ENCODE measurements at regions not wholly inside any gene's neighbourhood (a gene's known extent, or its start where the extent isn't known, plus 50 kb on each side); places are given as distances from the start of the nearest gene placed in this dataset.
A peak's percentile ranks its signal among the peaks of the same experiment; 100 is the strongest.

DNA sequence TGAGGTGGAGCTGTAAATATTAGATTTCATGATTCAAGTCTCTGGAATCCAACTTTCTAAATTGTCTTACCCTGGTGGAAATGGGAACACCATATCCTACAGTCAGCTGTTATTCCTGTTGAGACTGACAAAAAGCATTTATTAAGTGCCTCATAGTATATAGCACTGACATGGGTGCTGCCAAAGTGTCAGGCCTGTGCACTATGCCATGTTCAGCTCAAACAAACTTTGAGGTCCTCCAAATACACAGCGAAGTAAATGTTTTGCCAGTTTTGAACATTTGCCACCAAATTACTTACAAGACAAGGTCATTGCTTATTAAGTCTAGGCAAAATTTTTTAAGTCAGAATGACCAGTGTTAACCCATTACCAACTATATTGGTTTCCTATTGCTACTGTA is 162.9 kb upstream of the SLC25A13 start:
- no peak overlapping the region for H3K4me2 ChIP-seq (ENCODE audit: low read length)
- no peaks in the 10 kb centered on the region for H3K9me3 Mint-ChIP-seq (ENCODE audit: unreplicated experiment)
- no peak for DNase-seq (ENCODE audit: low read depth)

DNA sequence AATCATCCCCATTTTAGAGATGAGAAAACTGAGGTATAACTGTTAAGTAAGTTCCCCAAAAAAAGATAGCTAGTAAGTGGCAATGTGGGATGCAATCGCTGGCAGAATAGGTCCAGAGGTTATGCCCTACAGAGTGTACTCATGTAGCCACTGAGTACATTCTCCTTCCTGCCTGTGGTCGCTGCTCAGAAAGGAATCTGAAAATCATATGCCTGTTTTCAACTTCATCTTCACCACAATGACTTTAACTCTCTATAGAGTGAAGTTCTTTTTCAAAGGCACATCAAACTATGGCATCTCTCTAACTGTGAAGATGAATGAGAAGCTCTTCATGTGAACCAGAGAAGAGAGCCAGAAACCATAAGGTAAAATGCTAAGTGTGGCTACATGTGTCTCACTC is 162.2 kb upstream of the SLC25A13 start:
- Histone ChIP-seq H3K36me3 (ENCODE audit: insufficient read depth, low read length) (no peaks in the 10 kb centered on the region), H3K27me3 (ENCODE audit: insufficient read depth, low read length) (no peaks in the 10 kb centered on the region), H3K4me3 (ENCODE audit: insufficient read depth, low read depth, low read length) (no peak overlapping the region), H3K27ac (ENCODE audit: low read depth, low read length) (no peak overlapping the region), H3K4me1 (ENCODE audit: insufficient read depth, low read length) (no peaks in the 10 kb centered on the region), H3K9me3 (ENCODE audit: insufficient read depth, low read depth, low read length) (no peaks in the 10 kb centered on the region), H3K79me2 (ENCODE audit: insufficient read depth, low read length) (no peaks in the 10 kb centered on the region), H3K4me2 (ENCODE audit: low read length) (no peak overlapping the region), H2AFZ (ENCODE audit: low read depth, low read length) (no peak overlapping the region), H4K20me1 (ENCODE audit: insufficient read depth, low read length) (no peaks in the 10 kb centered on the region), H3K9ac (ENCODE audit: low read length) (no peak overlapping the region)
- no peak for FAIRE-seq
- Mint-ChIP-seq H3K27ac (ENCODE audit: unreplicated experiment) (no peak overlapping the region), H3K4me1 (ENCODE audit: low read depth, unreplicated experiment) (peaks cover 8% of the 10 kb centered on the region), H3K36me3 (ENCODE audit: low read depth, unreplicated experiment) (no peaks in the 10 kb centered on the region), H3K4me3 (ENCODE audit: unreplicated experiment) (no peak overlapping the region), H3K27me3 (ENCODE audit: low read depth, unreplicated experiment) (no peaks in the 10 kb centered on the region), H3K9me3 (ENCODE audit: unreplicated experiment) (no peaks in the 10 kb centered on the region)
- TF ChIP-seq EZH2 (IDR thresholded peaks at IDR 0.05; ENCODE audit: insufficient read depth, low read length): no peak
- TF ChIP-seq, protein P1, sequence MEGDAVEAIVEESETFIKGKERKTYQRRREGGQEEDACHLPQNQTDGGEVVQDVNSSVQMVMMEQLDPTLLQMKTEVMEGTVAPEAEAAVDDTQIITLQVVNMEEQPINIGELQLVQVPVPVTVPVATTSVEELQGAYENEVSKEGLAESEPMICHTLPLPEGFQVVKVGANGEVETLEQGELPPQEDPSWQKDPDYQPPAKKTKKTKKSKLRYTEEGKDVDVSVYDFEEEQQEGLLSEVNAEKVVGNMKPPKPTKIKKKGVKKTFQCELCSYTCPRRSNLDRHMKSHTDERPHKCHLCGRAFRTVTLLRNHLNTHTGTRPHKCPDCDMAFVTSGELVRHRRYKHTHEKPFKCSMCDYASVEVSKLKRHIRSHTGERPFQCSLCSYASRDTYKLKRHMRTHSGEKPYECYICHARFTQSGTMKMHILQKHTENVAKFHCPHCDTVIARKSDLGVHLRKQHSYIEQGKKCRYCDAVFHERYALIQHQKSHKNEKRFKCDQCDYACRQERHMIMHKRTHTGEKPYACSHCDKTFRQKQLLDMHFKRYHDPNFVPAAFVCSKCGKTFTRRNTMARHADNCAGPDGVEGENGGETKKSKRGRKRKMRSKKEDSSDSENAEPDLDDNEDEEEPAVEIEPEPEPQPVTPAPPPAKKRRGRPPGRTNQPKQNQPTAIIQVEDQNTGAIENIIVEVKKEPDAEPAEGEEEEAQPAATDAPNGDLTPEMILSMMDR (IDR thresholded peaks at IDR 0.05; ENCODE audit: insufficient read depth, low read depth, low read length): no peak
- DNase-seq (ENCODE audit: low read depth): no peak

More for the DNA sequence above, 162.9 kb upstream of the SLC25A13 start:
- no peak overlapping the region for H3K4me3 ChIP-seq (ENCODE audit: insufficient read depth, low read depth, low read length)
- H3K27me3 Mint-ChIP-seq (ENCODE audit: low read depth, unreplicated experiment): no peaks in the 10 kb centered on the region
- FAIRE-seq: no peak
- H3K79me2 ChIP-seq (ENCODE audit: insufficient read depth, low read length): no peaks in the 10 kb centered on the region
- no peaks in the 10 kb centered on the region for H3K9me3 ChIP-seq (ENCODE audit: insufficient read depth, low read depth, low read length)
- no peak overlapping the region for H3K4me3 Mint-ChIP-seq (ENCODE audit: unreplicated experiment)
- H3K27ac ChIP-seq (ENCODE audit: low read depth, low read length): no peak overlapping the region
- no peak overlapping the region for H3K9ac ChIP-seq (ENCODE audit: low read length)
- H3K36me3 ChIP-seq (ENCODE audit: insufficient read depth, low read length): no peaks in the 10 kb centered on the region
- no peak for TF ChIP-seq EZH2 (IDR thresholded peaks at IDR 0.05; ENCODE audit: insufficient read depth, low read length)
- TF ChIP-seq, protein P1 (IDR thresholded peaks at IDR 0.05; ENCODE audit: insufficient read depth, low read depth, low read length): no peak
- no peaks in the 10 kb centered on the region for H3K4me1 ChIP-seq (ENCODE audit: insufficient read depth, low read length)
- no peak overlapping the region for H2AFZ ChIP-seq (ENCODE audit: low read depth, low read length)
- no peak overlapping the region for H3K27ac Mint-ChIP-seq (ENCODE audit: unreplicated experiment)
- no peaks in the 10 kb centered on the region for H4K20me1 ChIP-seq (ENCODE audit: insufficient read depth, low read length)
- H3K4me1 Mint-ChIP-seq (ENCODE audit: low read depth, unreplicated experiment): peaks cover 8% of the 10 kb centered on the region
- H3K36me3 Mint-ChIP-seq (ENCODE audit: low read depth, unreplicated experiment): no peaks in the 10 kb centered on the region
- no peaks in the 10 kb centered on the region for H3K27me3 ChIP-seq (ENCODE audit: insufficient read depth, low read length)

DNA sequence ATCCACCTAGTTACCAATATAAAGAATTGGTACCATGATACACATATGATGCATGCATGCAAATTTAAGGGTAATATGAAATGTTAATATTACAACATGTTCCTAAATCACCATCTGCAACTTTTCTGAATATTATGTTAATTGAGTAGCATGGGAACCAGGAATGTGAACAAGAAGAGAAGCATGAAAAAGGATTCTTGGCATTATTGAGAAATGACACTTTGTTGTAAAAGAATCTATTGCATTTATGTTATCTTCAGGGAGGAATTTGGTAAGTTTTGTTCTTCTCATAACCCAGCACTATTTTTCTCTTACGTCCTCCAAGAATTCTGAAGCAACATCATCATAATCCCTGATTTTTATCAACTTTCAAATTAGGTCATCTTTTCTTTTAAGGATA is 159.9 kb upstream of the SLC25A13 start:
- Histone ChIP-seq H3K36me3 (ENCODE audit: insufficient read depth, low read length) (no peaks in the 10 kb centered on the region), H3K9ac (ENCODE audit: low read length) (no peak overlapping the region), H3K4me2 (ENCODE audit: low read length) (no peak overlapping the region), H4K20me1 (ENCODE audit: insufficient read depth, low read length) (no peaks in the 10 kb centered on the region), H3K27ac (ENCODE audit: low read depth, low read length) (no peak overlapping the region), H3K27me3 (ENCODE audit: insufficient read depth, low read length) (no peaks in the 10 kb centered on the region), H2AFZ (ENCODE audit: low read depth, low read length) (no peak overlapping the region), H3K79me2 (ENCODE audit: insufficient read depth, low read length) (no peaks in the 10 kb centered on the region), H3K4me3 (ENCODE audit: insufficient read depth, low read depth, low read length) (no peak overlapping the region), H3K9me3 (ENCODE audit: insufficient read depth, low read depth, low read length) (no peaks in the 10 kb centered on the region), H3K4me1 (ENCODE audit: insufficient read depth, low read length) (no peaks in the 10 kb centered on the region)
- DNase-seq (ENCODE audit: low read depth) (no peak), FAIRE-seq (no peak)
- H3K9me3 Mint-ChIP-seq (ENCODE audit: unreplicated experiment): no peaks in the 10 kb centered on the region
- TF ChIP-seq, protein P1 (IDR thresholded peaks at IDR 0.05; ENCODE audit: insufficient read depth, low read depth, low read length): no peak
- no peak for TF ChIP-seq EZH2 (IDR thresholded peaks at IDR 0.05; ENCODE audit: insufficient read depth, low read length)
- H3K27ac Mint-ChIP-seq (ENCODE audit: unreplicated experiment): peak overlapping the region; percentile 20
- H3K36me3 Mint-ChIP-seq (ENCODE audit: low read depth, unreplicated experiment): no peaks in the 10 kb centered on the region
- peaks cover 8% of the 10 kb centered on the region for H3K4me1 Mint-ChIP-seq (ENCODE audit: low read depth, unreplicated experiment)
- H3K27me3 Mint-ChIP-seq (ENCODE audit: low read depth, unreplicated experiment): no peaks in the 10 kb centered on the region
- no peak overlapping the region for H3K4me3 Mint-ChIP-seq (ENCODE audit: unreplicated experiment)

Measured in astrocyte (in vitro differentiated cells and primary cell).